Astrocyte of the cerebellum (primary cell): ENCODE measurements at regions not wholly inside any gene's neighbourhood (a gene's known extent, or its start where the extent isn't known, plus 50 kb on each side); places are given as distances from the start of the nearest gene placed in this dataset.

Source experiments
- DNase-seq: peaks from one replicate; pipeline ENCODE4 v3.0.0-alpha.2; 2011; ENCODE audit warnings: low read depth
- H3K4me3 ChIP-seq: 2 replicates; pipeline ENCODE4 v1.5.1; 2011; ENCODE audit warnings: mild to moderate bottlenecking, low read depth, low read length, moderate library complexity
- CTCF ChIP-seq: IDR thresholded peaks from 2 replicates; pipeline ENCODE4 v1.5.1; 2012; ENCODE audit warnings: low read length, low read depth, moderate library complexity, mild to moderate bottlenecking; ENCODE audit errors: missing control alignments
- in situ Hi-C: cut with HindIII; loops from 2 replicates; pipeline ENCODE4 v1.10.0; 2017; ENCODE audit warnings: low sequenced_read_pairs

GRCh38 chr2:145324748-145325147 lies 804.8 kb upstream of the ZEB2 start:
- no peak overlapping the region for H3K4me3 ChIP-seq
- no peak for TF ChIP-seq CTCF
- no peak for DNase-seq
- in situ Hi-C loops: no loop called here

DNA sequence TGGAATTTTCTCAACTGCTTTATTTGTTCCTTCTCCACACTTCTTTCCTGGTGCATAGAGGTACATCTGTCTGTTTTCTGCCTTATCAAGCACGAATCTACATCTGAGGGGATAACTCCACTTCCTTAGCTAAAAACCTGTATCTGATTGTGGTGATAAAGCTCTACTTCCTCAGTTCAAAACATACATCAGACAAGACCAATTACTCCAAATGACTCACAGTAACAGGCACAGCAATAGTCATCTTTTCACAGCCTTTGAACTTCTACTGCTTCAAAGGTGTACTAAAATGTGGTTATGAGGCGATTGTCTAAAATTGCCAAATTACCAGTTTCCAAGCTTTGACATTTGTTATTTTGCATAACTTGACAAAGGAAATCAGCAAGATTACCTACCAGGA lies 803.6 kb upstream of the ZEB2 start:
- TF ChIP-seq CTCF: no peak
- in situ Hi-C loops: no loop called here
- DNase-seq: no peak
- no peak overlapping the region for H3K4me3 ChIP-seq

DNA sequence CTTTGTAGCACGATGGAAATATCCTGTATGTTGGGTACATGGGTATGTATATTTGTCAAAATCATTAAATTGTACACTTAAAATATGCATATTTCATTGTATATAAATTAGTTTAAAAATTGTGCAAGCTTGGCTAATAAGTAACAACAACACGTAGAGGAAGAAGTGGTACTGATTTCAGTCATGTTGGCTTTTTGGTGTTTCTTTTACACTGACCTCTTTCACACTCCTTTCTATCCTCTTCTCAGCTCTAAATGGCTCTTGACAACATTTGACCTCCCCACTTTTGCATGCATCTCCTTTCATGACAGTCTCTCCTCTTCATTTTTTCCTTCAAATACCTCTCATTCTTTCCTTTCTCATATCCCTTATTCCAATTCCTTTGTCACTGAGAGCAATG lies 801.4 kb upstream of the ZEB2 start:
- in situ Hi-C loops: no loop called here
- H3K4me3 ChIP-seq: no peak overlapping the region
- no peak for TF ChIP-seq CTCF
- no peak for DNase-seq

GRCh38 chr2:145316496-145316895 lies 796.6 kb upstream of the ZEB2 start:
- no peak overlapping the region for H3K4me3 ChIP-seq
- no peak for TF ChIP-seq CTCF
- DNase-seq: no peak
- in situ Hi-C loops: no loop called here

- DNase-seq: no peak
These were observed 795.1 kb upstream of the ZEB2 start for GRCh38 chr2:145315053-145315452.

DNA sequence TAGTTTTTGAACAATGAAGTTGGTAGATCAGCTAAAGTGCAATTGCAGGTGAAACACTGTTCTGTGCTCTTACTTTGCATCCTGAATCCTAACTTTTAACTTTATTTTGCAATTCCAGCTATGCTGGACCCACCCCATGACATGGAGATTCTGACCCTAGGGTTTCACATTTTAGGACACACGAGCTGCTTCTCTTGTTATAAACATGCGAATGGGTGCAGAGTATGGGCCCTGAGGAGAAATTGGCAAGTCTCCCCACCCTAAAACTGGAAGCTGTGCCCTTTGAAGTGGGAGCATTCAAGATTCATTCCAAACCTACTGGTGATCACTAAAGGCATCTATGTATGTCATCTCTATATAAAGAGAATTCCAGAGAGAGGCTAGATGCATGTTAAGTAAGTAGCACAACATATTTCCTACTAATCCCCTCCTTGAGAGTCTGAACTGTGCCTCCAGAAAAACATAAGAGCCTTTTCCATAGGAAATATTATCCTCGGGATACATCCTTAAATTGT lies 794.3 kb upstream of the ZEB2 start:
- no peak for TF ChIP-seq CTCF
- H3K4me3 ChIP-seq: no peak overlapping the region
- no peak for DNase-seq
- in situ Hi-C loops: no loop called here

More at GRCh38 chr2:145315053-145315452, 795.1 kb upstream of the ZEB2 start:
- no peak for TF ChIP-seq CTCF
- H3K4me3 ChIP-seq: no peak overlapping the region
- in situ Hi-C loops: no loop called here

GRCh38 chr2:145305889-145306288 lies 786.0 kb upstream of the ZEB2 start:
- in situ Hi-C loops: no loop called here
- no peak for DNase-seq
- no peak for TF ChIP-seq CTCF
- no peak overlapping the region for H3K4me3 ChIP-seq
